ENCODE measurements at regions not wholly inside any gene's neighbourhood (a gene's known extent, or its start where the extent isn't known, plus 50 kb on each side); places are given as distances from the start of the nearest gene placed in this dataset.
"Not testable (repeated sequence)": the region's sequence is repeated elsewhere in the genome, so short reads cannot be mapped to it uniquely, and the experiment has no call there.

- H3K9me3 Mint-ChIP-seq: peaks cover 0 to 2% (median 0%) of the 10 kb centered on the region in 8 donors
- no peak for DNase-seq
- no peak overlapping the region for H3K4me3 ChIP-seq (ENCODE audit: low read length in 2 of 2)
- intact Hi-C loops (cut with micrococcal nuclease): loop anchor here (5.0 kb wide), 1 partner anchor 206 kb away; no protein-coding TSS in a partner anchor
- peak overlapping the region; percentile 81 to 97 (median 88) for H3K27ac Mint-ChIP-seq
- H3K4me1 ChIP-seq (ENCODE audit: insufficient read depth, low read length): peaks cover 74% of the 10 kb centered on the region
- peaks cover 0 to 3% of the 10 kb centered on the region in 2 donors for H3K36me3 Mint-ChIP-seq
- H3K27me3 Mint-ChIP-seq: peaks cover 0 to 2% of the 10 kb centered on the region in 2 donors
- H3K27me3 ChIP-seq (ENCODE audit: insufficient read depth, low read length): no peaks in the 10 kb centered on the region
- peak overlapping the region in 6 of 8 donors; percentile 64 to 92 (median 80) for H3K4me3 Mint-ChIP-seq
- H3K9me3 ChIP-seq (ENCODE audit: control insufficient read depth in 1 of 2, low read length in 2 of 2): no peaks in the 10 kb centered on the region
- POLR2A ChIA-PET (ENCODE audit: partially characterized antibody): interaction anchor here (0.6 to 2.1 kb wide), 7 partner anchors 22 to 288 kb away, joined by 3 to 9 read pairs (median 5); no protein-coding TSS in a partner anchor
- peaks cover 49 to 81% (median 69%) of the 10 kb centered on the region in 4 donors for H3K4me1 Mint-ChIP-seq
- CTCF ChIA-PET (ENCODE audit: partially characterized antibody): interaction anchor here (0.7 to 1.7 kb wide), 2 partner anchors 289 kb away, joined by 3 to 9 read pairs; no protein-coding TSS in a partner anchor
- peak overlapping the region; percentile 45 for H3K27ac ChIP-seq (ENCODE audit: low read depth, low read length)
- no peaks in the 10 kb centered on the region for H3K36me3 ChIP-seq (ENCODE audit: insufficient read depth, low read length)
Observed at GRCh38 chr20:53867741-53868351, 202.5 kb downstream of the BCAS1 start.

- H3K27me3 ChIP-seq (ENCODE audit: insufficient read depth, low read length): no peaks in the 10 kb centered on the region
- H3K36me3 ChIP-seq (ENCODE audit: insufficient read depth, low read length): no peaks in the 10 kb centered on the region
- Mint-ChIP-seq H3K27ac (peak overlapping the region; percentile 81 to 97 (median 88)), H3K27me3 (no peaks in the 10 kb centered on the region), H3K36me3 (no peaks in the 10 kb centered on the region), H3K9me3 (no peaks in the 10 kb centered on the region), H3K4me3 (peak overlapping the region; percentile 27 to 92 (median 76)), H3K4me1 (peaks cover 42 to 73% (median 61%) of the 10 kb centered on the region in 4 donors)
- peak in 3 of 5 donors; percentile 24 to 36 (median 26) for DNase-seq
- H3K4me1 ChIP-seq (ENCODE audit: insufficient read depth, low read length): peaks cover 67% of the 10 kb centered on the region
- peak overlapping the region; percentile 45 for H3K27ac ChIP-seq (ENCODE audit: low read depth, low read length)
- ChIA-PET CTCF (ENCODE audit: partially characterized antibody) (interaction anchor here (0.8 to 3.8 kb wide), 9 partner anchors 21 to 292 kb away, joined by 3 to 26 read pairs (median 8); no protein-coding TSS in a partner anchor), POLR2A (ENCODE audit: partially characterized antibody) (interaction anchor here (0.8 to 4.0 kb wide), 20 partner anchors 20 to 289 kb away, joined by 3 to 20 read pairs (median 4); no protein-coding TSS in a partner anchor)
- peak overlapping the region in 1 of 2 donors; percentile 27 for H3K4me3 ChIP-seq (ENCODE audit: low read length in 2 of 2)
- H3K9me3 ChIP-seq (ENCODE audit: control insufficient read depth in 1 of 2, low read length in 2 of 2): no peaks in the 10 kb centered on the region
- intact Hi-C loops (cut with micrococcal nuclease): loop anchor here (5.0 kb wide), 1 partner anchor 205 kb away; no protein-coding TSS in a partner anchor
Observed at GRCh38 chr20:53866794-53867740, 203.3 kb downstream of the BCAS1 start.

GRCh38 chr20:53865901-53866793, 204.2 kb downstream of the BCAS1 start:
- no peaks in the 10 kb centered on the region for H3K36me3 ChIP-seq (ENCODE audit: insufficient read depth, low read length)
- peak overlapping the region; percentile 45 for H3K27ac ChIP-seq (ENCODE audit: low read depth, low read length)
- POLR2A ChIA-PET (ENCODE audit: partially characterized antibody): interaction anchor here (0.7 to 4.0 kb wide), 32 partner anchors 10 to 288 kb away, joined by 3 to 20 read pairs (median 4); no protein-coding TSS in a partner anchor
- intact Hi-C loops (cut with micrococcal nuclease): loop anchor here (5.0 kb wide), 1 partner anchor 204 kb away; no protein-coding TSS in a partner anchor
- H3K4me1 Mint-ChIP-seq: peaks cover 36 to 64% (median 54%) of the 10 kb centered on the region in 4 donors
- no peaks in the 10 kb centered on the region for H3K9me3 Mint-ChIP-seq
- no peaks in the 10 kb centered on the region for H3K27me3 ChIP-seq (ENCODE audit: insufficient read depth, low read length)
- H3K36me3 Mint-ChIP-seq: no peaks in the 10 kb centered on the region
- peaks cover 58% of the 10 kb centered on the region for H3K4me1 ChIP-seq (ENCODE audit: insufficient read depth, low read length)
- DNase-seq: no peak
- CTCF ChIA-PET (ENCODE audit: partially characterized antibody): interaction anchor here (0.8 to 3.8 kb wide), 11 partner anchors 7 to 291 kb away, joined by 3 to 26 read pairs (median 6); no protein-coding TSS in a partner anchor
- H3K27me3 Mint-ChIP-seq: no peaks in the 10 kb centered on the region
- H3K9me3 ChIP-seq (ENCODE audit: control insufficient read depth in 1 of 2, low read length in 2 of 2): no peaks in the 10 kb centered on the region
- peak overlapping the region in 1 of 2 donors; percentile 33 for H3K4me3 ChIP-seq (ENCODE audit: low read length in 2 of 2)
- H3K4me3 Mint-ChIP-seq: peak overlapping the region; percentile 64 to 92 (median 76)
- peak overlapping the region; percentile 81 to 97 (median 88) for H3K27ac Mint-ChIP-seq

- not testable (repeated sequence) for H3K9me3 ChIP-seq (ENCODE audit: control insufficient read depth in 1 of 2, low read length in 2 of 2); H3K27me3 ChIP-seq (ENCODE audit: insufficient read depth, low read length); H3K9me3 Mint-ChIP-seq; H3K27me3 Mint-ChIP-seq; H3K36me3 ChIP-seq (ENCODE audit: insufficient read depth, low read length); H3K4me3 ChIP-seq (ENCODE audit: low read length in 2 of 2); H3K36me3 Mint-ChIP-seq; DNase-seq
- Mint-ChIP-seq H3K4me1 (peaks cover 35 to 56% (median 49%) of the 10 kb centered on the region in 4 donors), H3K4me3 (peak overlapping the region in 6 of 8 donors; percentile 64 to 92 (median 76)), H3K27ac (peak overlapping the region; percentile 81 to 97 (median 88))
- intact Hi-C loops (cut with micrococcal nuclease): loop anchor here (5.0 kb wide), 1 partner anchor 203 kb away; no protein-coding TSS in a partner anchor
- POLR2A ChIA-PET (ENCODE audit: partially characterized antibody): interaction anchor here (0.7 to 4.0 kb wide), 22 partner anchors 9 to 287 kb away, joined by 3 to 20 read pairs (median 6); no protein-coding TSS in a partner anchor
- CTCF ChIA-PET (ENCODE audit: partially characterized antibody): interaction anchor here (0.7 to 3.8 kb wide), 9 partner anchors 8 to 287 kb away, joined by 3 to 26 read pairs (median 6); no protein-coding TSS in a partner anchor
- peak overlapping the region; percentile 45 for H3K27ac ChIP-seq (ENCODE audit: low read depth, low read length)
- peaks cover 47% of the 10 kb centered on the region for H3K4me1 ChIP-seq (ENCODE audit: insufficient read depth, low read length)
Observed at GRCh38 chr20:53864765-53865683, 205.4 kb downstream of the BCAS1 start.

GRCh38 chr20:53863923-53864641, 206.3 kb downstream of the BCAS1 start:
- Mint-ChIP-seq H3K27ac (peak overlapping the region in 3 of 7 donors; percentile 13 to 86 (median 79)), H3K4me3 (peak overlapping the region in 4 of 8 donors; percentile 3 to 39 (median 10)), H3K4me1 (peaks cover 29 to 47% (median 41%) of the 10 kb centered on the region in 4 donors)
- H3K9me3 ChIP-seq (ENCODE audit: control insufficient read depth in 1 of 2, low read length in 2 of 2); DNase-seq; H3K27me3 Mint-ChIP-seq; intact Hi-C loops (cut with micrococcal nuclease); H3K36me3 ChIP-seq (ENCODE audit: insufficient read depth, low read length); H3K36me3 Mint-ChIP-seq; H3K9me3 Mint-ChIP-seq; H3K4me3 ChIP-seq (ENCODE audit: low read length in 2 of 2); H3K27ac ChIP-seq (ENCODE audit: low read depth, low read length); H3K27me3 ChIP-seq (ENCODE audit: insufficient read depth, low read length): not testable (repeated sequence)
- peaks cover 38% of the 10 kb centered on the region for H3K4me1 ChIP-seq (ENCODE audit: insufficient read depth, low read length)
- CTCF ChIA-PET (ENCODE audit: partially characterized antibody): interaction anchor here (0.7 to 3.8 kb wide), 5 partner anchors 17 to 286 kb away, joined by 3 to 26 read pairs (median 3); no protein-coding TSS in a partner anchor
- POLR2A ChIA-PET (ENCODE audit: partially characterized antibody): interaction anchor here (0.8 to 4.0 kb wide), 8 partner anchors 8 to 284 kb away, joined by 4 to 20 read pairs (median 7); no protein-coding TSS in a partner anchor
